A549 (cell line): ENCODE measurements at regions not wholly inside any gene's neighbourhood (a gene's known extent, or its start where the extent isn't known, plus 50 kb on each side); places are given as distances from the start of the nearest gene placed in this dataset.

Source experiments
- HDAC2 ChIP-seq: fragments of 200-600 bp; sonication (generic); IDR thresholded peaks from 2 replicates; pipeline ENCODE4 v1.6.1; 2016
- POLR2A ChIP-seq: IDR thresholded peaks from 2 replicates; pipeline ENCODE4 v1.6.1; 2012; ENCODE audit warnings: mild to moderate bottlenecking, low read length
- TF ChIP-seq, protein P1 (sequence below): IDR thresholded peaks from 2 replicates; pipeline ENCODE4 v1.6.1; 2012

DNA sequence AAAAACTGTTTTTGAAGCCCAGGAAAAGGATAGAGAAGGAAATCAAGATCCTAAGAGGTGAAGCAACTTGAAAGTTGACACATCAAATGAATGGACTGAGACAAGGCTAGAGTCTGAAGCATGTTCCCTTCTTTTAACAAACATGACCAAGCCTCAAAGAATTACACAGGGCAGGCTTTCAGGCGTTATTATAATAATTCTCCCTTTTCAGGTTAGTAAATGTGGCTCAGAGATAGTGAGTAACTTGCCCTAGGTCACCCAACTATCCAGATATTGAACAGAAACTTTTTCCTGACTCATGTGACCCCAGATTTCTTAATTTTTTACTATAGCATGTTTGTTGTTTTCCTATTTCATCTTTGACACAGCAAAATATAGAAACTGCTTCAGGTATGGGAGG is 91.7 kb downstream of the PPP1R2C start:
- TF ChIP-seq POLR2A (no peak), HDAC2 (no peak)
- TF ChIP-seq, protein P1, sequence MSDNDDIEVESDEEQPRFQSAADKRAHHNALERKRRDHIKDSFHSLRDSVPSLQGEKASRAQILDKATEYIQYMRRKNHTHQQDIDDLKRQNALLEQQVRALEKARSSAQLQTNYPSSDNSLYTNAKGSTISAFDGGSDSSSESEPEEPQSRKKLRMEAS = no peak
